Loucy (cell line): ENCODE measurements at regions not wholly inside any gene's neighbourhood (a gene's known extent, or its start where the extent isn't known, plus 50 kb on each side); places are given as distances from the start of the nearest gene placed in this dataset.

Experiments
- H2AFZ ChIP-seq: fragments of 200-600 bp; sonication (generic); 2 replicates; pipeline ENCODE4 v1.6.0; 2016; ENCODE audit warnings: antibody characterized with exemption, mild to moderate bottlenecking, low read length, moderate library complexity
- H3F3A ChIP-seq: fragments of 200-600 bp; 2 replicates; pipeline ENCODE4 v1.6.0; 2016; ENCODE audit warnings: antibody characterized with exemption, low read depth, mild to moderate bottlenecking
- H3K27me3 ChIP-seq: fragments of 200-600 bp; sonication (generic); 2 replicates; pipeline ENCODE4 v1.6.1; 2014; ENCODE audit warnings: low read length, mild to moderate bottlenecking; ENCODE audit not compliant: insufficient read depth, poor library complexity, severe bottlenecking
- H3K36me3 ChIP-seq: fragments of 200-600 bp; sonication (generic); 2 replicates; pipeline ENCODE4 v1.6.1; 2016; ENCODE audit warnings: low read length; ENCODE audit not compliant: insufficient read depth
- H3K4me1 ChIP-seq: fragments of 200-600 bp; sonication (generic); 2 replicates; pipeline ENCODE4 v1.5.1; 2014; ENCODE audit warnings: low read length, mild to moderate bottlenecking; ENCODE audit not compliant: insufficient read depth, poor library complexity, severe bottlenecking
- H3K4me2 ChIP-seq: fragments of 200-600 bp; sonication (generic); 2 replicates; pipeline ENCODE4 v1.6.0; 2014; ENCODE audit warnings: antibody characterized with exemption, low read length, low read depth, mild to moderate bottlenecking; ENCODE audit not compliant: poor library complexity, severe bottlenecking
- H3K4me3 ChIP-seq: fragments of 200-600 bp; sonication (generic); 2 replicates; pipeline ENCODE4 v1.5.1; 2014; ENCODE audit warnings: low read length, mild to moderate bottlenecking, mixed read lengths; ENCODE audit not compliant: poor library complexity, severe bottlenecking
- H3K79me2 ChIP-seq: fragments of 200-600 bp; sonication (generic); 2 replicates; pipeline ENCODE4 v1.6.1; 2014; ENCODE audit warnings: low read length; ENCODE audit not compliant: insufficient read depth
- H3K9ac ChIP-seq: fragments of 200-600 bp; sonication (generic); 2 replicates; pipeline ENCODE4 v1.6.0; 2014; ENCODE audit warnings: mild to moderate bottlenecking, low read depth, low read length, moderate library complexity; ENCODE audit not compliant: poor library complexity, severe bottlenecking
- H3K9me2 ChIP-seq: fragments of 200-600 bp; sonication (generic); replicated peaks from 2 replicates; pipeline ENCODE4 v1.6.1; 2016; ENCODE audit warnings: low read depth, low read length, mixed read lengths
- H3K9me3 ChIP-seq: fragments of 200-600 bp; sonication (generic); 2 replicates; pipeline ENCODE4 v1.6.1; 2014; ENCODE audit warnings: mild to moderate bottlenecking, antibody characterized with exemption, low read length, low read depth; ENCODE audit not compliant: insufficient read depth
- H4K20me1 ChIP-seq: fragments of 200-600 bp; sonication (generic); 2 replicates; pipeline ENCODE4 v1.6.0; 2014; ENCODE audit warnings: antibody characterized with exemption, low read length, mild to moderate bottlenecking; ENCODE audit not compliant: insufficient read depth, poor library complexity, severe bottlenecking
- CTCF ChIP-seq: fragments of 200-600 bp; sonication (generic); conservative IDR thresholded peaks from 2 replicates; pipeline ENCODE4 v1.5.1; 2014; ENCODE audit warnings: mild to moderate bottlenecking, antibody characterized with exemption, low read length
- EZH2phosphoT487 ChIP-seq: fragments of 200-600 bp; IDR thresholded peaks from 2 replicates; pipeline ENCODE4 v1.6.1; 2018; ENCODE audit warnings: antibody characterized with exemption, mild to moderate bottlenecking, moderate library complexity, borderline replicate concordance

GRCh38 chr5:8930021-8930420, 615.9 kb downstream of the SEMA5A start:
- no peaks in the 10 kb centered on the region for H3K27me3 ChIP-seq
- no peaks in the 10 kb centered on the region for H3F3A ChIP-seq
- no peak overlapping the region for H3K4me3 ChIP-seq
- H2AFZ ChIP-seq = no peak overlapping the region
- no peaks in the 10 kb centered on the region for H4K20me1 ChIP-seq
- no peaks in the 10 kb centered on the region for H3K79me2 ChIP-seq
- H3K9me3 ChIP-seq = 0 out of 2 replicates have a peak, but pooled peaks cover 3% of the 10 kb centered on the region
- H3K9ac ChIP-seq = no peak overlapping the region
- no peaks in the 10 kb centered on the region for H3K36me3 ChIP-seq
- H3K4me2 ChIP-seq = no peak overlapping the region
- H3K4me1 ChIP-seq = no peaks in the 10 kb centered on the region
- TF ChIP-seq EZH2phosphoT487 = no peak
- TF ChIP-seq CTCF = no peak
- H3K9me2 ChIP-seq = no peaks in the 10 kb centered on the region

- H3K9me3 ChIP-seq = no peaks in the 10 kb centered on the region
- no peak for TF ChIP-seq EZH2phosphoT487
- no peak for TF ChIP-seq CTCF
- H3K4me1 ChIP-seq = no peaks in the 10 kb centered on the region
- H3K36me3 ChIP-seq = no peaks in the 10 kb centered on the region
- no peak overlapping the region for H3K4me2 ChIP-seq
- no peak overlapping the region for H3K4me3 ChIP-seq
- no peaks in the 10 kb centered on the region for H3F3A ChIP-seq
- no peak overlapping the region for H3K9ac ChIP-seq
- no peak overlapping the region for H2AFZ ChIP-seq
- H3K79me2 ChIP-seq = no peaks in the 10 kb centered on the region
- H4K20me1 ChIP-seq = no peaks in the 10 kb centered on the region
- no peaks in the 10 kb centered on the region for H3K9me2 ChIP-seq
- no peaks in the 10 kb centered on the region for H3K27me3 ChIP-seq
Observed at GRCh38 chr5:8934455-8934854, 611.4 kb downstream of the SEMA5A start.

- no peak overlapping the region for H3K4me2 ChIP-seq
- peaks cover 6% of the 10 kb centered on the region; the same call in 1 of the 2 replicates for H3K9me3 ChIP-seq
- TF ChIP-seq CTCF = no peak
- H3K27me3 ChIP-seq = no peaks in the 10 kb centered on the region
- H4K20me1 ChIP-seq = no peaks in the 10 kb centered on the region
- H3K4me1 ChIP-seq = no peaks in the 10 kb centered on the region
- no peaks in the 10 kb centered on the region for H3K79me2 ChIP-seq
- H3K4me3 ChIP-seq = no peak overlapping the region
- no peak overlapping the region for H3K9ac ChIP-seq
- no peaks in the 10 kb centered on the region for H3K36me3 ChIP-seq
- H2AFZ ChIP-seq = no peak overlapping the region
- H3F3A ChIP-seq = no peaks in the 10 kb centered on the region
- no peaks in the 10 kb centered on the region for H3K9me2 ChIP-seq
Observed at GRCh38 chr5:8940934-8941333, 604.9 kb downstream of the SEMA5A start.
